ENCODE measurements at regions not wholly inside any gene's neighbourhood (a gene's known extent, or its start where the extent isn't known, plus 50 kb on each side); places are given as distances from the start of the nearest gene placed in this dataset.

- ATAC-seq (ENCODE audit: low FRiP score) (no peak), DNase-seq (ENCODE audit: low spot score) (no peak)
- TF ChIP-seq CTCF (IDR thresholded peaks at IDR 0.05) = no peak
Observed at GRCh38 chr3:191869738-191870415, 408.9 kb downstream of the PYDC2 start.

- DNase-seq (ENCODE audit: low spot score) (no peak), ATAC-seq (ENCODE audit: low FRiP score) (no peak)
- no peak for TF ChIP-seq CTCF (IDR thresholded peaks at IDR 0.05)
Observed at GRCh38 chr3:191873736-191874135, 412.8 kb downstream of the PYDC2 start.

- no peak for TF ChIP-seq CTCF (IDR thresholded peaks at IDR 0.05)
- ATAC-seq (ENCODE audit: low FRiP score) = no peak
Observed at GRCh38 chr3:191882289-191882688, 421.3 kb downstream of the PYDC2 start.

GRCh38 chr3:191884132-191884531 is 423.2 kb downstream of the PYDC2 start:
- no peak for ATAC-seq (ENCODE audit: low FRiP score)
- no peak for DNase-seq (ENCODE audit: low spot score)
- no peak for TF ChIP-seq CTCF (IDR thresholded peaks at IDR 0.05)

More at GRCh38 chr3:191882289-191882688, 421.3 kb downstream of the PYDC2 start:
- no peak for DNase-seq (ENCODE audit: low spot score)

- no peak for TF ChIP-seq CTCF (IDR thresholded peaks at IDR 0.05)
- no peak for ATAC-seq (ENCODE audit: low FRiP score)
- no peak for DNase-seq (ENCODE audit: low spot score)
Observed at GRCh38 chr3:191889106-191889505, 428.1 kb downstream of the PYDC2 start.

GRCh38 chr3:191889756-191890155 is 428.8 kb downstream of the PYDC2 start:
- no peak for ATAC-seq (ENCODE audit: low FRiP score)
- no peak for TF ChIP-seq CTCF (IDR thresholded peaks at IDR 0.05)
- no peak for DNase-seq (ENCODE audit: low spot score)

GRCh38 chr3:191894406-191894805 is 433.4 kb downstream of the PYDC2 start:
- no peak for DNase-seq (ENCODE audit: low spot score)
- no peak for TF ChIP-seq CTCF (IDR thresholded peaks at IDR 0.05)
- no peak for ATAC-seq (ENCODE audit: low FRiP score)
